GM19328 (cell line): ENCODE measurements at regions not wholly inside any gene's neighbourhood (a gene's known extent, or its start where the extent isn't known, plus 50 kb on each side); places are given as distances from the start of the nearest gene placed in this dataset.
"Not testable (repeated sequence)": the region's sequence is repeated elsewhere in the genome, so short reads cannot be mapped to it uniquely, and the experiment has no call there.

Source experiments
- ATAC-seq: cut with Tn5 transposase; IDR thresholded peaks from one replicate; pipeline ENCODE4 v1.9.1; 2021; ENCODE audit warnings: mild to moderate bottlenecking, moderate library complexity; ENCODE audit not compliant: unreplicated experiment

- ATAC-seq = not testable (repeated sequence)
Measured at GRCh38 chr5:122515210-122515609, 203.2 kb downstream of the SNCAIP start.

- no peak for ATAC-seq
Measured at GRCh38 chr5:122515709-122516431, 203.8 kb downstream of the SNCAIP start.

- no peak for ATAC-seq
Measured at GRCh38 chr5:122516432-122516743, 204.4 kb downstream of the SNCAIP start.

GRCh38 chr5:122517091-122517490 lies 205.1 kb downstream of the SNCAIP start:
- ATAC-seq = no peak

- ATAC-seq = no peak
Measured at GRCh38 chr5:122523776-122524175, 211.7 kb downstream of the SNCAIP start.

- ATAC-seq = no peak
Measured at GRCh38 chr5:122527547-122527946, 215.5 kb downstream of the SNCAIP start.

GRCh38 chr5:122532035-122532434 lies 220.0 kb downstream of the SNCAIP start:
- no peak for ATAC-seq

GRCh38 chr5:122533825-122534224 lies 221.8 kb downstream of the SNCAIP start:
- no peak for ATAC-seq

- no peak for ATAC-seq
Measured at GRCh38 chr5:122534829-122535228, 222.8 kb downstream of the SNCAIP start.

GRCh38 chr5:122541388-122541787 lies 229.4 kb downstream of the SNCAIP start:
- no peak for ATAC-seq

GRCh38 chr5:122545986-122546385 lies 228.9 kb upstream of the SNX2 start:
- no peak for ATAC-seq

- no peak for ATAC-seq
Measured at GRCh38 chr5:122547219-122547618, 227.7 kb upstream of the SNX2 start.

GRCh38 chr5:122547669-122548068 lies 227.2 kb upstream of the SNX2 start:
- ATAC-seq = no peak

GRCh38 chr5:122559676-122560075 lies 215.2 kb upstream of the SNX2 start:
- no peak for ATAC-seq

- no peak for ATAC-seq
Measured at GRCh38 chr5:122561209-122561608, 213.7 kb upstream of the SNX2 start.

- no peak for ATAC-seq
Measured at GRCh38 chr5:122565331-122565730, 209.5 kb upstream of the SNX2 start.

- ATAC-seq = no peak
Measured at GRCh38 chr5:122576256-122577016, 198.4 kb upstream of the SNX2 start.

GRCh38 chr5:122581629-122582028 lies 193.3 kb upstream of the SNX2 start:
- no peak for ATAC-seq

- no peak for ATAC-seq
Measured at GRCh38 chr5:122584411-122585300, 190.2 kb upstream of the SNX2 start.

GRCh38 chr5:122585371-122585770 lies 189.5 kb upstream of the SNX2 start:
- ATAC-seq = no peak

GRCh38 chr5:122586351-122586750 lies 188.5 kb upstream of the SNX2 start:
- no peak for ATAC-seq

- no peak for ATAC-seq
Measured at GRCh38 chr5:122591828-122592227, 183.1 kb upstream of the SNX2 start.
